IMR-90 (cell line): ENCODE measurements at regions not wholly inside any gene's neighbourhood (a gene's known extent, or its start where the extent isn't known, plus 50 kb on each side); places are given as distances from the start of the nearest gene placed in this dataset.

Experiments
- ATAC-seq: fragments of 200-7000 bp; cut with Tn5 transposase; 2 replicates; pipeline ENCODE4 v1.9.1; 2020; ENCODE audit warnings: low read depth, mild to moderate bottlenecking, moderate library complexity
- BruUV-seq: library from RNA; stranded (reverse); fragments of 400-500 nt; replicated peaks from 2 replicates; lab custom pipeline; 2021; lab: Mats Ljungman, UMichigan
- CTCF ChIA-PET: fragments of 300-600 bp; formaldehyde crosslinking; extraction: SDS; loops from one replicate; lab custom pipeline; 2021; ENCODE audit warnings: antibody characterized with exemption; lab: Yijun Ruan, JAX
- POLR2A ChIA-PET: fragments of 300-600 bp; sonication (Branson Sonifier 250); formaldehyde crosslinking; loops from one replicate; lab custom pipeline; 2022; ENCODE audit warnings: antibody characterized with exemption; ENCODE audit not compliant: unreplicated experiment; lab: Charles Lee
- DNase-seq: peaks from one replicate; pipeline ENCODE4 v3.0.0; 2013
- H2AFZ ChIP-seq: replicated peaks from 2 replicates; pipeline ENCODE3; 2013; ENCODE audit warnings: low read length, mild to moderate bottlenecking; ENCODE audit not compliant: poor library complexity
- H2AK5ac ChIP-seq: 2 replicates; pipeline ENCODE4 v1.6.1; 2013; ENCODE audit warnings: low read depth, low read length, inconsistent platforms
- H2AK9ac ChIP-seq: replicated peaks from 2 replicates; pipeline ENCODE3; 2013; ENCODE audit warnings: mild to moderate bottlenecking, low read depth, low read length, moderate library complexity; ENCODE audit not compliant: poor library complexity
- H2BK120ac ChIP-seq: 2 replicates; pipeline ENCODE4 v1.6.1; 2013; ENCODE audit warnings: low read depth, low read length, inconsistent platforms
- H2BK15ac ChIP-seq: 3 replicates; pipeline ENCODE4 v1.6.1; 2013; ENCODE audit warnings: low read depth, low read length, inconsistent platforms
- H2BK20ac ChIP-seq: 2 replicates; pipeline ENCODE4 v1.6.1; 2013; ENCODE audit warnings: low read depth, mild to moderate bottlenecking, inconsistent platforms, low read length, moderate library complexity
- H2BK5ac ChIP-seq: 2 replicates; pipeline ENCODE4 v1.6.1; 2013; ENCODE audit warnings: mild to moderate bottlenecking, low read depth, low read length, inconsistent platforms; ENCODE audit not compliant: poor library complexity, severe bottlenecking
- H3K14ac ChIP-seq: replicated peaks from 2 replicates; pipeline ENCODE4 v1.6.1; 2013; ENCODE audit warnings: low read depth, low read length, inconsistent platforms
- H3K18ac ChIP-seq: 2 replicates; pipeline ENCODE4 v1.6.1; 2013; ENCODE audit warnings: low read depth, low read length, control low read depth
- H3K23ac ChIP-seq: 2 replicates; pipeline ENCODE4 v1.6.1; 2013; ENCODE audit warnings: low read depth, low read length, inconsistent platforms
- H3K27ac ChIP-seq: 2 replicates; pipeline ENCODE4 v1.5.1; 2013; ENCODE audit warnings: mild to moderate bottlenecking, control low read depth, low read length; ENCODE audit not compliant: insufficient read depth
- H3K27me3 ChIP-seq: 2 replicates; pipeline ENCODE4 v1.6.1; 2013; ENCODE audit warnings: low read length; ENCODE audit not compliant: control insufficient read depth, insufficient read depth
- H3K36me3 ChIP-seq: 2 replicates; pipeline ENCODE4 v1.6.1; 2013; ENCODE audit warnings: low read length, mixed read lengths; ENCODE audit not compliant: control insufficient read depth, insufficient read depth
- H3K4ac ChIP-seq: 2 replicates; pipeline ENCODE4 v1.6.1; 2013; ENCODE audit warnings: low read depth, low read length, inconsistent platforms
- H3K4me1 ChIP-seq: 2 replicates; pipeline ENCODE4 v1.6.1; 2013; ENCODE audit warnings: low read length, mixed read lengths; ENCODE audit not compliant: control insufficient read depth, insufficient read depth
- H3K4me2 ChIP-seq: 2 replicates; pipeline ENCODE4 v1.6.1; 2013; ENCODE audit warnings: low read depth, mild to moderate bottlenecking, control low read depth, low read length, moderate library complexity
- H3K4me3 ChIP-seq: 2 replicates; pipeline ENCODE4 v1.5.1; 2013; ENCODE audit warnings: low read depth, mild to moderate bottlenecking, control low read depth, low read length, moderate library complexity; ENCODE audit not compliant: insufficient read depth
- H3K56ac ChIP-seq: 2 replicates; pipeline ENCODE4 v1.6.1; 2013; ENCODE audit warnings: low read length, inconsistent platforms; ENCODE audit not compliant: insufficient read depth; ENCODE audit errors: extremely low read depth
- H3K79me1 ChIP-seq, 2 experiments: 2 replicates each; pipeline ENCODE4 v1.6.1; 2013; ENCODE audit warnings: low read length in 2 of 2, inconsistent platforms in 1 of 2, low read depth in 1 of 2
- H3K9ac ChIP-seq: 2 replicates; pipeline ENCODE4 v1.6.1; 2013; ENCODE audit warnings: low read depth, low read length, control low read depth
- H3K9me1 ChIP-seq: 2 replicates; pipeline ENCODE4 v1.6.1; 2013; ENCODE audit warnings: low read length, inconsistent platforms; ENCODE audit not compliant: insufficient read depth
- H3K9me3 ChIP-seq: 2 replicates; pipeline ENCODE4 v1.6.1; 2013; ENCODE audit warnings: low read length; ENCODE audit not compliant: control insufficient read depth, insufficient read depth
- H4K20me1 ChIP-seq: 2 replicates; pipeline ENCODE4 v1.6.1; 2013; ENCODE audit warnings: low read length, inconsistent platforms; ENCODE audit not compliant: insufficient read depth
- H4K5ac ChIP-seq: 2 replicates; pipeline ENCODE4 v1.6.1; 2013; ENCODE audit warnings: mild to moderate bottlenecking, low read depth, low read length, control low read depth
- H4K8ac ChIP-seq, 2 experiments: 2 replicates each; pipeline ENCODE4 v1.6.1; 2013; ENCODE audit warnings: low read depth in 2 of 2, low read length in 2 of 2, control low read depth in 1 of 2, inconsistent platforms in 1 of 2
- H4K91ac ChIP-seq: 2 replicates; pipeline ENCODE4 v1.6.1; 2013; ENCODE audit warnings: low read depth, low read length, inconsistent platforms; ENCODE audit not compliant: insufficient read depth
- BHLHE40 ChIP-seq: fragments of 150-350 bp; IDR thresholded peaks from 2 replicates; pipeline ENCODE4 v1.6.1; 2016; ENCODE audit warnings: mild to moderate bottlenecking, low read depth, low read length
- CEBPB ChIP-seq: IDR thresholded peaks from 2 replicates; pipeline ENCODE4 v1.6.1; 2012; ENCODE audit warnings: low read depth, low read length, improper control_type of control experiment
- CHD1 ChIP-seq: IDR thresholded peaks from 2 replicates; pipeline ENCODE4 v1.6.1; 2012; ENCODE audit warnings: low read depth, low read length, improper control_type of control experiment
- FOS ChIP-seq: fragments of 150-350 bp; IDR thresholded peaks from 2 replicates; pipeline ENCODE4 v1.6.1; 2016; ENCODE audit warnings: low read depth, low read length
- MAFK ChIP-seq: IDR thresholded peaks from 2 replicates; pipeline ENCODE4 v1.6.1; 2012; ENCODE audit warnings: low read depth, low read length, improper control_type of control experiment
- MAZ ChIP-seq: IDR thresholded peaks from 2 replicates; pipeline ENCODE4 v1.6.1; 2012; ENCODE audit warnings: low read depth, mild to moderate bottlenecking, low read length, improper control_type of control experiment, moderate library complexity, borderline replicate concordance
- MXI1 ChIP-seq: IDR thresholded peaks from 2 replicates; pipeline ENCODE4 v1.6.1; 2012; ENCODE audit warnings: low read depth, mild to moderate bottlenecking, low read length, moderate library complexity, borderline replicate concordance
- NFE2L2 ChIP-seq: fragments of 150-350 bp; IDR thresholded peaks from 2 replicates; pipeline ENCODE4 v1.6.1; 2016; ENCODE audit warnings: low read depth, mild to moderate bottlenecking, low read length
- POLR2A ChIP-seq: IDR thresholded peaks from 2 replicates; pipeline ENCODE4 v1.6.1; 2012; ENCODE audit warnings: mild to moderate bottlenecking, low read depth, low read length
- RCOR1 ChIP-seq: IDR thresholded peaks from 2 replicates; pipeline ENCODE4 v1.6.1; 2012; ENCODE audit warnings: mild to moderate bottlenecking, low read length, improper control_type of control experiment; ENCODE audit not compliant: insufficient replicate concordance
- RFX5 ChIP-seq: IDR thresholded peaks from 2 replicates; pipeline ENCODE4 v1.8.0; 2012; ENCODE audit warnings: low read depth, mild to moderate bottlenecking, low read length, moderate library complexity
- SMC3 ChIP-seq: fragments of 150-350 bp; IDR thresholded peaks from 2 replicates; pipeline ENCODE4 v1.6.1; 2016; ENCODE audit warnings: low read depth, mild to moderate bottlenecking, antibody characterized with exemption, low read length, moderate library complexity
- dilution Hi-C: fragments of 300-500 bp; cut with HindIII; formaldehyde crosslinking; loops from one replicate; pipeline ENCODE4 v1.14.3; 2018; ENCODE audit warnings: low sequenced_read_pairs; ENCODE audit not compliant: unreplicated experiment
- in situ Hi-C: fragments of 300-500 bp; cut with MboI; formaldehyde crosslinking; loops from 3 replicates; pipeline ENCODE4 v1.14.3; 2019; ENCODE audit warnings: low sequenced_read_pairs, inconsistent platforms, mixed read lengths
- intact Hi-C: fragments of 100-400 bp; cut with micrococcal nuclease; formaldehyde crosslinking; loops from 2 replicates; pipeline ENCODE4 v1.10.0; 2022
- TF ChIP-seq, protein P1 (sequence below): fragments of 150-350 bp; IDR thresholded peaks from 2 replicates; pipeline ENCODE4 v1.6.1; 2016; ENCODE audit warnings: low read depth, mild to moderate bottlenecking, low read length, moderate library complexity, borderline replicate concordance
- TF ChIP-seq, protein P2 (sequence below): fragments of 150-350 bp; IDR thresholded peaks from 2 replicates; pipeline ENCODE4 v1.6.1; 2017; ENCODE audit warnings: mild to moderate bottlenecking, antibody characterized with exemption, low read length, low read depth
- TF ChIP-seq, protein P3 (sequence below): conservative IDR thresholded peaks from 2 replicates; pipeline ENCODE4 v1.5.1; 2012; ENCODE audit warnings: mild to moderate bottlenecking, low read depth, low read length, improper control_type of control experiment

DNA sequence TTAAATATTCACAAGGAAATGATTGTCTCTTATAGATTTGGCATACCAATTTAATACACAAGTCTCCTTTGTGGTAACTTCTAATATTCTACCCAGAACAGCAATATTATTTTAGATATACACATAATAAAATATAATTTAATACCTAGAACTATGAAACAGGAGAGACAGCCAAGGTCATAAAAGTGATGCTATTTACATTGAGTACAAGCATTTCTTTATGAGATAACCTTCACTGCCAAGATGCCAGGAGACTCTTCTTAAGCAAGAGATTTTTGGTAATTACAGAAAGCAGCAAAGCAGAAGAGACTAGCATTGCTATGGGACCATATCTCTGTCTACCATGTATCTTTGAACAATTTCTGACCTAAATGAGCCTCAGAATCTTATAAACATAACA, 764.6 kb upstream of the GHITM start:
- no peak for ATAC-seq
- H2BK15ac ChIP-seq, result no peak overlapping the region
- H3K9me3 ChIP-seq, result peaks cover 9% of the 10 kb centered on the region
- H2BK120ac ChIP-seq, result no peak overlapping the region
- no TSS peak for BruUV-seq
- dilution Hi-C loops (no loop called here), intact Hi-C loops (no loop called here), in situ Hi-C loops (no loop called here)
- H3K56ac ChIP-seq, result no peak overlapping the region
- H4K91ac ChIP-seq, result no peak overlapping the region
- no peak overlapping the region for H3K9ac ChIP-seq
- no peaks in the 10 kb centered on the region for H3K4me1 ChIP-seq
- no peaks in the 10 kb centered on the region for H3K9me1 ChIP-seq
- H3K14ac ChIP-seq, result no peak overlapping the region
- no peak overlapping the region for H4K5ac ChIP-seq
- no peak for DNase-seq
- no peak overlapping the region for H3K4me2 ChIP-seq
- no peaks in the 10 kb centered on the region for H4K20me1 ChIP-seq
- no peak overlapping the region for H2AFZ ChIP-seq
- no peak overlapping the region for H3K4me3 ChIP-seq
- ChIA-PET CTCF (no interaction called here), POLR2A (no interaction called here)
- TF ChIP-seq, protein P1, sequence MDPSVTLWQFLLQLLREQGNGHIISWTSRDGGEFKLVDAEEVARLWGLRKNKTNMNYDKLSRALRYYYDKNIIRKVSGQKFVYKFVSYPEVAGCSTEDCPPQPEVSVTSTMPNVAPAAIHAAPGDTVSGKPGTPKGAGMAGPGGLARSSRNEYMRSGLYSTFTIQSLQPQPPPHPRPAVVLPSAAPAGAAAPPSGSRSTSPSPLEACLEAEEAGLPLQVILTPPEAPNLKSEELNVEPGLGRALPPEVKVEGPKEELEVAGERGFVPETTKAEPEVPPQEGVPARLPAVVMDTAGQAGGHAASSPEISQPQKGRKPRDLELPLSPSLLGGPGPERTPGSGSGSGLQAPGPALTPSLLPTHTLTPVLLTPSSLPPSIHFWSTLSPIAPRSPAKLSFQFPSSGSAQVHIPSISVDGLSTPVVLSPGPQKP, result no peak
- TF ChIP-seq, protein P2, sequence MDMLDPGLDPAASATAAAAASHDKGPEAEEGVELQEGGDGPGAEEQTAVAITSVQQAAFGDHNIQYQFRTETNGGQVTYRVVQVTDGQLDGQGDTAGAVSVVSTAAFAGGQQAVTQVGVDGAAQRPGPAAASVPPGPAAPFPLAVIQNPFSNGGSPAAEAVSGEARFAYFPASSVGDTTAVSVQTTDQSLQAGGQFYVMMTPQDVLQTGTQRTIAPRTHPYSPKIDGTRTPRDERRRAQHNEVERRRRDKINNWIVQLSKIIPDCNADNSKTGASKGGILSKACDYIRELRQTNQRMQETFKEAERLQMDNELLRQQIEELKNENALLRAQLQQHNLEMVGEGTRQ, result no peak
- no peak for TF ChIP-seq POLR2A
- TF ChIP-seq RCOR1, result no peak
- TF ChIP-seq BHLHE40, result no peak
- no peak for TF ChIP-seq CEBPB
- TF ChIP-seq MAFK, result no peak
- no peak for TF ChIP-seq RFX5
- TF ChIP-seq SMC3, result no peak
- no peak for TF ChIP-seq NFE2L2
- no peak for TF ChIP-seq FOS
- no peak for TF ChIP-seq CHD1
- TF ChIP-seq MXI1, result no peak
- TF ChIP-seq MAZ, result no peak
- TF ChIP-seq, protein P3, sequence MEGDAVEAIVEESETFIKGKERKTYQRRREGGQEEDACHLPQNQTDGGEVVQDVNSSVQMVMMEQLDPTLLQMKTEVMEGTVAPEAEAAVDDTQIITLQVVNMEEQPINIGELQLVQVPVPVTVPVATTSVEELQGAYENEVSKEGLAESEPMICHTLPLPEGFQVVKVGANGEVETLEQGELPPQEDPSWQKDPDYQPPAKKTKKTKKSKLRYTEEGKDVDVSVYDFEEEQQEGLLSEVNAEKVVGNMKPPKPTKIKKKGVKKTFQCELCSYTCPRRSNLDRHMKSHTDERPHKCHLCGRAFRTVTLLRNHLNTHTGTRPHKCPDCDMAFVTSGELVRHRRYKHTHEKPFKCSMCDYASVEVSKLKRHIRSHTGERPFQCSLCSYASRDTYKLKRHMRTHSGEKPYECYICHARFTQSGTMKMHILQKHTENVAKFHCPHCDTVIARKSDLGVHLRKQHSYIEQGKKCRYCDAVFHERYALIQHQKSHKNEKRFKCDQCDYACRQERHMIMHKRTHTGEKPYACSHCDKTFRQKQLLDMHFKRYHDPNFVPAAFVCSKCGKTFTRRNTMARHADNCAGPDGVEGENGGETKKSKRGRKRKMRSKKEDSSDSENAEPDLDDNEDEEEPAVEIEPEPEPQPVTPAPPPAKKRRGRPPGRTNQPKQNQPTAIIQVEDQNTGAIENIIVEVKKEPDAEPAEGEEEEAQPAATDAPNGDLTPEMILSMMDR, result no peak
- no peaks in the 10 kb centered on the region for H3K79me1 ChIP-seq
- no peak overlapping the region for H3K23ac ChIP-seq
- H2AK5ac ChIP-seq, result no peak overlapping the region
- H3K27ac ChIP-seq, result no peak overlapping the region
- no peak overlapping the region for H3K18ac ChIP-seq
- no peaks in the 10 kb centered on the region for H3K27me3 ChIP-seq
- no peak overlapping the region for H3K4ac ChIP-seq
- H2AK9ac ChIP-seq, result no peak overlapping the region
- no peak overlapping the region for H4K8ac ChIP-seq
- H3K36me3 ChIP-seq, result no peaks in the 10 kb centered on the region
- H2BK20ac ChIP-seq, result no peak overlapping the region
- no peak overlapping the region for H2BK5ac ChIP-seq
